Transverse colon (tissue), 4 donors: ENCODE measurements at regions not wholly inside any gene's neighbourhood (a gene's known extent, or its start where the extent isn't known, plus 50 kb on each side); places are given as distances from the start of the nearest gene placed in this dataset.

Experiments used
- CTCF ChIP-seq, 5 experiments: fragments of 200-600 bp in 3 of 5; fragments of 450-650 bp in 2 of 5; sonication (generic) in 3 of 5; IDR thresholded peaks; 1 replicate in 2 of 5; 2 replicates in 3 of 5; pipeline ENCODE4 v1.5.1; 2016 to 2017; ENCODE audit warnings: antibody characterized with exemption in 5 of 5, inconsistent platforms in 3 of 5, mild to moderate bottlenecking in 2 of 5, moderate library complexity in 1 of 5
- POLR2A ChIP-seq: fragments of 450-650 bp; IDR thresholded peaks from one replicate; pipeline ENCODE4 v1.6.1; 2016; ENCODE audit warnings: antibody characterized with exemption, mild to moderate bottlenecking, moderate library complexity
- POLR2AphosphoS5 ChIP-seq, 3 donors: sonication (generic); formaldehyde crosslinking; IDR thresholded peaks; one replicate each; pipeline ENCODE4 v1.6.1; 2016; ENCODE audit warnings: antibody characterized with exemption in 3 of 3

- TF ChIP-seq CTCF (IDR thresholded peaks at IDR 0.05): no peak
- no peak for TF ChIP-seq POLR2AphosphoS5 (IDR thresholded peaks at IDR 0.05)
- TF ChIP-seq POLR2A: no peak
Measured at GRCh38 chr2:222102575-222103349, 196.0 kb downstream of the PAX3 start.
